ENCODE measurements at regions not wholly inside any gene's neighbourhood (a gene's known extent, or its start where the extent isn't known, plus 50 kb on each side); places are given as distances from the start of the nearest gene placed in this dataset.

- no peaks in the 10 kb centered on the region for H3K79me2 ChIP-seq (replicated peaks; ENCODE audit: insufficient read depth, low read length)
- no peak overlapping the region for H3K4me3 ChIP-seq (ENCODE audit: low read length)
- H3K36me3 ChIP-seq (ENCODE audit: insufficient read depth, low read length), result no peaks in the 10 kb centered on the region
- no peaks in the 10 kb centered on the region for H3F3A ChIP-seq (ENCODE audit: insufficient read depth, low read length, poor library complexity, severe bottlenecking)
- no peak overlapping the region for H3K27ac ChIP-seq (ENCODE audit: low read length)
- H3K9ac ChIP-seq (ENCODE audit: low read length), result no peak overlapping the region
- H2AFZ ChIP-seq (ENCODE audit: low read depth, low read length), result no peak overlapping the region
- no peaks in the 10 kb centered on the region for H4K20me1 ChIP-seq (ENCODE audit: insufficient read depth)
- H3K27me3 ChIP-seq (ENCODE audit: insufficient read depth, low read depth, low read length), result no peaks in the 10 kb centered on the region
- H3K9me3 ChIP-seq (ENCODE audit: low read length), result no peaks in the 10 kb centered on the region
- TF ChIP-seq POLR2AphosphoS5 (IDR thresholded peaks at IDR 0.05) (no peak), EZH2 (IDR thresholded peaks at IDR 0.05; ENCODE audit: borderline replicate concordance, insufficient read depth, low read length, poor library complexity, severe bottlenecking) (no peak), EP300 (conservative IDR thresholded peaks at IDR 0.05; ENCODE audit: poor library complexity, severe bottlenecking) (no peak), TAF1 (IDR thresholded peaks at IDR 0.05; ENCODE audit: low read depth) (no peak), SMC3 (conservative IDR thresholded peaks at IDR 0.05; ENCODE audit: poor library complexity) (no peak), CTCF (IDR thresholded peaks at IDR 0.05; ENCODE audit: poor library complexity, severe bottlenecking) (no peak), REST (IDR thresholded peaks at IDR 0.05; ENCODE audit: borderline replicate concordance) (no peak), MXI1 (conservative IDR thresholded peaks at IDR 0.05; ENCODE audit: poor library complexity, severe bottlenecking) (no peak), RAD21 (conservative IDR thresholded peaks at IDR 0.05) (no peak)
- no peaks in the 10 kb centered on the region for H3K9me2 ChIP-seq (ENCODE audit: insufficient read depth, low read length)
- no peak overlapping the region for H3K4me2 ChIP-seq (ENCODE audit: low read length)
These were observed 253.7 kb upstream of the LINC00305 start for GRCh38 chr18:64402636-64403035.

- Histone ChIP-seq H3K36me3 (ENCODE audit: insufficient read depth, low read length) (no peaks in the 10 kb centered on the region), H3K27me3 (ENCODE audit: insufficient read depth, low read depth, low read length) (no peaks in the 10 kb centered on the region), H3K79me2 (replicated peaks; ENCODE audit: insufficient read depth, low read length) (no peaks in the 10 kb centered on the region), H4K20me1 (ENCODE audit: insufficient read depth) (no peaks in the 10 kb centered on the region), H3F3A (ENCODE audit: insufficient read depth, low read length, poor library complexity, severe bottlenecking) (no peaks in the 10 kb centered on the region), H2AFZ (ENCODE audit: low read depth, low read length) (no peak overlapping the region), H3K9ac (ENCODE audit: low read length) (no peak overlapping the region), H3K4me3 (ENCODE audit: low read length) (no peak overlapping the region), H3K9me2 (ENCODE audit: insufficient read depth, low read length) (no peaks in the 10 kb centered on the region), H3K9me3 (ENCODE audit: low read length) (no peaks in the 10 kb centered on the region), H3K27ac (ENCODE audit: low read length) (no peak overlapping the region), H3K4me2 (ENCODE audit: low read length) (no peak overlapping the region)
- TF ChIP-seq POLR2AphosphoS5 (IDR thresholded peaks at IDR 0.05), result no peak
- no peak for TF ChIP-seq RAD21 (conservative IDR thresholded peaks at IDR 0.05)
- TF ChIP-seq EP300 (conservative IDR thresholded peaks at IDR 0.05; ENCODE audit: poor library complexity, severe bottlenecking), result no peak
These were observed 252.6 kb upstream of the LINC00305 start for GRCh38 chr18:64401268-64402060.

All from neural cell (in vitro differentiated cells).